ENCODE measurements at regions not wholly inside any gene's neighbourhood (a gene's known extent, or its start where the extent isn't known, plus 50 kb on each side); places are given as distances from the start of the nearest gene placed in this dataset.

- no peaks in the 10 kb centered on the region for H3K79me2 ChIP-seq (ENCODE audit: control insufficient read depth in 1 of 2, insufficient read depth in 2 of 2, low read length in 2 of 2)
- H3K4ac ChIP-seq (replicated peaks; ENCODE audit: insufficient read length, low read depth, low read length) = no peak overlapping the region
- H2AK5ac ChIP-seq (ENCODE audit: low read depth, low read length) = no peak overlapping the region
- H3K56ac ChIP-seq (replicated peaks; ENCODE audit: insufficient read length, low read depth, low read length) = no peak overlapping the region
- H3K9ac ChIP-seq (replicated peaks in 1 of 4; ENCODE audit: extremely low read depth in 1 of 4, low read depth in 3 of 4, low read length in 3 of 4) = no peak overlapping the region
- no peak overlapping the region for H2BK5ac ChIP-seq (ENCODE audit: low read depth, low read length)
- no peak overlapping the region for H2BK12ac ChIP-seq (ENCODE audit: low read depth, low read length)
- no peak overlapping the region for H3K27ac ChIP-seq (ENCODE audit: low read depth, low read length)
- TF ChIP-seq CHD2 (IDR thresholded peaks at IDR 0.05; ENCODE audit: low read length) = no peak
- no peak for TF ChIP-seq JUN (IDR thresholded peaks at IDR 0.05; ENCODE audit: low read depth, low read length)
- no peak for TF ChIP-seq SP4 (IDR thresholded peaks at IDR 0.05; ENCODE audit: low read length)
- TF ChIP-seq SUZ12 (IDR thresholded peaks at IDR 0.05; ENCODE audit: low read length) = no peak
- no peak for TF ChIP-seq CTBP2 (IDR thresholded peaks at IDR 0.05; ENCODE audit: borderline replicate concordance, insufficient read depth, insufficient read length, low read length)
- no peak for DNase-seq (ENCODE audit: low read depth in 1 of 2, low spot score in 2 of 2)
- no peaks in the 10 kb centered on the region for H3K36me3 ChIP-seq (ENCODE audit: control insufficient read depth in 2 of 4, insufficient read depth in 4 of 4, low read length in 3 of 4)
- no peaks in the 10 kb centered on the region for H3K27me3 ChIP-seq (replicated peaks in 1 of 4; ENCODE audit: control insufficient read depth in 3 of 4, extremely low read depth in 1 of 4, insufficient read depth in 3 of 4, low read length in 3 of 4)
- H2BK15ac ChIP-seq (ENCODE audit: low read length) = no peak overlapping the region
- no peaks in the 10 kb centered on the region for H3K79me1 ChIP-seq (ENCODE audit: low read depth, low read length)
- H3K4me1 ChIP-seq (replicated peaks in 1 of 4; ENCODE audit: control insufficient read depth in 3 of 4, insufficient read depth in 4 of 4, low read length in 3 of 4) = no peaks in the 10 kb centered on the region
- no peak for FAIRE-seq
- H3K23ac ChIP-seq (ENCODE audit: insufficient read length) = no peak overlapping the region
- no peak overlapping the region for H4K5ac ChIP-seq (ENCODE audit: insufficient read length, low read depth, low read length)
- CTCF ChIA-PET (ENCODE audit: partially characterized antibody) = interaction anchor here (0.7 to 2.4 kb wide), 4 partner anchors 10 to 182 kb away, joined by 3 to 7 read pairs (median 5); no protein-coding TSS in a partner anchor
- H3K18ac ChIP-seq (ENCODE audit: extremely low read depth, low read length) = no peak overlapping the region
- WGBS, 2 experiments (ENCODE audit: extremely low coverage in 1 of 2, insufficient coverage in 1 of 2, insufficient read length in 1 of 2, insufficient replicate concordance in 2 of 2, low coverage in 1 of 2, low lambda C conversion rate in 2 of 2, missing lambda C conversion rate in 1 of 2) = 89% methylated on average over 2 of the region's 2 CpGs; no CpG with 5 or more reads in 1 of the 2 experiments
- POLR2A ChIA-PET (ENCODE audit: partially characterized antibody) = interaction anchor here (2.1 kb wide), 1 partner anchor 23 kb away, joined by 5 read pairs; no protein-coding TSS in a partner anchor
- H3K23me2 ChIP-seq (ENCODE audit: low read depth, low read length) = no peaks in the 10 kb centered on the region
- H4K20me1 ChIP-seq (replicated peaks in 1 of 2; ENCODE audit: control insufficient read depth in 1 of 2, insufficient read depth in 2 of 2, low read length in 2 of 2) = no peaks in the 10 kb centered on the region
- no peak overlapping the region for H3K4me3 ChIP-seq (ENCODE audit: extremely low read depth in 1 of 4, insufficient read depth in 2 of 4, low read depth in 3 of 4, low read length in 4 of 4)
- H3K9me3 ChIP-seq (ENCODE audit: insufficient read depth in 2 of 2, low read depth in 1 of 2, low read length in 1 of 2) = no peaks in the 10 kb centered on the region
- H4K8ac ChIP-seq (ENCODE audit: extremely low read depth, insufficient read depth, low read length) = no peak overlapping the region
- H2BK120ac ChIP-seq (replicated peaks; ENCODE audit: low read depth, low read length) = no peak overlapping the region
- no peak overlapping the region for H2AFZ ChIP-seq (ENCODE audit: low read length)
- H3K4me2 ChIP-seq (ENCODE audit: insufficient read depth in 1 of 2, low read depth in 2 of 2, low read length in 2 of 2) = no peak overlapping the region
- H4K91ac ChIP-seq (replicated peaks; ENCODE audit: insufficient read length, low read length) = no peak overlapping the region
- H3K14ac ChIP-seq (ENCODE audit: insufficient read length) = no peak overlapping the region
- H2BK20ac ChIP-seq (ENCODE audit: low read length) = no peak overlapping the region
Observed at GRCh38 chr3:107453504-107453903, 69.3 kb upstream of the BBX start.

Data from H1 (cell line).